HFF-Myc (cell line): ENCODE measurements at regions not wholly inside any gene's neighbourhood (a gene's known extent, or its start where the extent isn't known, plus 50 kb on each side); places are given as distances from the start of the nearest gene placed in this dataset.

Source experiments
- DNase-seq: peaks from one replicate; pipeline ENCODE4 v3.0.0-alpha.2; 2011; ENCODE audit warnings: low read depth; ENCODE audit errors: extremely low read depth
- H3K4me3 ChIP-seq: replicated peaks from 2 replicates; pipeline ENCODE4 v1.5.1; 2011; ENCODE audit warnings: low read depth, mild to moderate bottlenecking, control low read depth, low read length
- CTCF ChIP-seq: IDR thresholded peaks from 2 replicates; pipeline ENCODE4 v1.5.1; 2012; ENCODE audit warnings: mild to moderate bottlenecking, low read depth, low read length, control low read depth; ENCODE audit errors: missing control alignments

GRCh38 chr7:115775981-115776380 lies 254.6 kb downstream of the TFEC start:
- no peak for DNase-seq
- TF ChIP-seq CTCF = no peak

DNA sequence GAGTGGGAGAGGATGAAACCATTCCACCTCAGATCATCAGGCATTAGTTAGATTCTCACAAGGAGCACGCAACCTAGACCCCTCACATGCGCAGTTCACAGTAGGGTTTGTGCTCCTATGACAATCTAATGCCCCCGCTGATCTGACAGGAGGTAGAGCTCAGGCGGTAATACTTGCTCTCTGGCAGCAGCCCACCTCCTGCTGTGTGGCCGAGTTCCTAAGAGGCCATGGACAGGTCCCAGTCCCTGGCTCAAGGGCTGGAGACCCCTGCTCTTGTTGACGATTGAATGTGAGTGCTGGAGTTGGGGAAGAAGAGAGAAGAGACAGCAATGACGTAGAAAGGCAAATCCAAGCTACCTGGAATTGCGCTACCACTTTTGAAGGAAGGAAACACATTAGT lies 267.2 kb downstream of the TFEC start:
- DNase-seq = no peak
- no peak overlapping the region for H3K4me3 ChIP-seq
- TF ChIP-seq CTCF = no peak

More at GRCh38 chr7:115775981-115776380, 254.6 kb downstream of the TFEC start:
- H3K4me3 ChIP-seq = no peak overlapping the region

GRCh38 chr7:115758025-115758424 lies 272.5 kb downstream of the TFEC start:
- no peak overlapping the region for H3K4me3 ChIP-seq
- DNase-seq = no peak
- no peak for TF ChIP-seq CTCF

DNA sequence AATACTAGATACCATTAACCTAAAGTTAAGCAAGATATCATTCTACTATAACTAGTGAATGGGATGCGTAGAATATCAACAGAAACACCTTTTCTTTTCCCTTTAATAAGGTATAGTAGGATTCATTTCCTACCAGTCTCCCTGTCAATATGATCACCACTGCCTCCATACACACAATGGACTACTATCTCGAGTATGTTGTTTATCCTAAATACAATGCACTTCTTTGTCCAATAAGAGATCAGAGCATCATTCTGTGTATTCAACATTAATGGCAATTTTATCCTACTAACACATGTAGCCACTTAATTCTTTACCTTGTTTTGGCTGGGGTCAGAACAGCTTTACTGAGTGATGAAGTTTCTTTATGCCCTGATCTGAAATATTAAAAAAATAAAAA lies 276.3 kb downstream of the TFEC start:
- no peak for TF ChIP-seq CTCF
- no peak for DNase-seq
- H3K4me3 ChIP-seq = no peak overlapping the region

- no peak for DNase-seq
- H3K4me3 ChIP-seq = no peak overlapping the region
- TF ChIP-seq CTCF = no peak
These were observed 280.6 kb downstream of the TFEC start for GRCh38 chr7:115749924-115750323.

DNA sequence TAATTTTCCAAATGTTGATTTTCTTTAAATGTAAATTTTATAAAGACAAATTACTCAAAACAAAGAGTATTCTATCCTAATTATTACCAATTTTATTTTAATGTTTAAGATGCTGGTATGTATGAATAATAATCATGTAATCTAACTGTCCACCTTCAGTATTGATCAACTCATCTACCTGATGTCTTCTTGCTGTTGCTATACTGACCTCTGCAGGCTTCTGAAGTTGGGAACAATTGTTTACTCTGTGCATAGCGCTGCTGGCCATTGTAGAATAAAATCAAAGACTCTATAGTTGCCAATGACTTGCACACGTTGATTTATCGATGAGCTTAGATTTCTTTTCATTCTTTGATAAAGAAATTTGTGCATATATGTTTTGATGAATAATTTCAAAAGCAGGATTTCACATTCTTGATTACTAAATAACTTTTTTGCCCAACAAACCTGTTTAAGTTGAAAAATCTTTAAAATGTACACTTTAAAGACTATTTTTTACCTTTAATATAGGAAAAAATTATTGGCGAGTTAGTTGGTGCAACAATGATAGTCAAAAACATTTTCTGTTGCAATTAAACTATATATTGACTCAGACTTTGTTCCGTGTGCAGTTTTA lies 282.3 kb downstream of the TFEC start:
- no peak overlapping the region for H3K4me3 ChIP-seq
- DNase-seq = peak; percentile 6
- peak; percentile 35 for TF ChIP-seq CTCF

GRCh38 chr7:115747174-115747573 lies 283.4 kb downstream of the TFEC start:
- DNase-seq = no peak
- no peak overlapping the region for H3K4me3 ChIP-seq
- TF ChIP-seq CTCF = no peak
